Stimulated activated effector memory CD8-positive, alpha-beta T cell treated with anti-CD3 and anti-CD28 coated beads, Interleukin-12 subunit alpha, Interleukin-12 subunit beta, amount 100 ng/mL, for 72 hours (primary cell): ENCODE measurements at regions not wholly inside any gene's neighbourhood (a gene's known extent, or its start where the extent isn't known, plus 50 kb on each side); places are given as distances from the start of the nearest gene placed in this dataset.

Experiments used
- ATAC-seq: fragments of 150-1000 bp; cut with Tn5 transposase; 2 replicates; pipeline ENCODE4 v1.10.0; 2021
- DNase-seq, 2 donors: peaks; one replicate each; pipeline ENCODE4 v3.0.0; 2021 to 2022; ENCODE audit warnings: low spot score in 2 of 2
- H3K27ac Mint-ChIP-seq: one replicate; pipeline ENCODE4 v1.8.0; 2022; ENCODE audit warnings: mild to moderate bottlenecking, mixed read lengths
- H3K36me3 Mint-ChIP-seq: one replicate; pipeline ENCODE4 v1.8.0; 2022; ENCODE audit warnings: mild to moderate bottlenecking, mixed read lengths
- H3K4me1 Mint-ChIP-seq: one replicate; pipeline ENCODE4 v1.8.0; 2022; ENCODE audit warnings: mixed read lengths
- H3K4me3 Mint-ChIP-seq: one replicate; pipeline ENCODE4 v1.8.0; 2022; ENCODE audit warnings: mild to moderate bottlenecking, mixed read lengths
- H3K9me3 Mint-ChIP-seq: one replicate; pipeline ENCODE4 v1.8.0; 2022; ENCODE audit warnings: mixed read lengths

- Mint-ChIP-seq H3K27ac (no peak overlapping the region), H3K4me1 (no peaks in the 10 kb centered on the region), H3K36me3 (no peaks in the 10 kb centered on the region), H3K9me3 (peaks cover 12% of the 10 kb centered on the region), H3K4me3 (no peak overlapping the region)
- DNase-seq (no peak), ATAC-seq (no peak)
Observed at GRCh38 chr17:53891726-53892125, 69.0 kb downstream of the KIF2B start.

DNA sequence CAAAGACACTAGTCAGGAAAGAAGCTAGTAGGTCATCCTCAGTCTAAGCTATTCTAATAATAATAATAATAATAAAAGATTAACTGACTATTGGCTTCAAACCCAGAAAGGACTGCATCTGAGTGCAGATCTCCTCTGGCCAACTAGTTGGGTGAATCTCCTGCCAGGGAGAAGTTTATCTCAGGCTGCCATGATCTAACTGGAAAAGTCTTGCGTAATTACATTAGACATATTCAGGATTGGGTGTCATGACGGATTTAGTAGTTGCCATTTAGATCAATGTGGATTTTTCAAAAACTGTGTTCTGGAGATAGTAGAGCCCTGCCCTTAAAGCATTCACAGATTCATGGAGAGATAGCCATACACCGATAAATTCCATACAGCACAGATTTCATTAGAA, 69.5 kb downstream of the KIF2B start:
- no peaks in the 10 kb centered on the region for H3K36me3 Mint-ChIP-seq
- H3K4me1 Mint-ChIP-seq, result no peaks in the 10 kb centered on the region
- no peak overlapping the region for H3K27ac Mint-ChIP-seq
- no peak overlapping the region for H3K4me3 Mint-ChIP-seq
- no peak for ATAC-seq
- DNase-seq, result no peak
- peaks cover 13% of the 10 kb centered on the region for H3K9me3 Mint-ChIP-seq

GRCh38 chr17:53894591-53894990, 71.9 kb downstream of the KIF2B start:
- H3K4me1 Mint-ChIP-seq, result no peaks in the 10 kb centered on the region
- ATAC-seq (no peak), DNase-seq (no peak)
- no peak overlapping the region for H3K27ac Mint-ChIP-seq
- H3K9me3 Mint-ChIP-seq, result peaks cover 14% of the 10 kb centered on the region
- no peak overlapping the region for H3K4me3 Mint-ChIP-seq
- H3K36me3 Mint-ChIP-seq, result no peaks in the 10 kb centered on the region

GRCh38 chr17:53896047-53896446, 73.3 kb downstream of the KIF2B start:
- peaks cover 18% of the 10 kb centered on the region for H3K9me3 Mint-ChIP-seq
- ATAC-seq (no peak), DNase-seq (no peak)
- H3K27ac Mint-ChIP-seq, result no peak overlapping the region
- no peaks in the 10 kb centered on the region for H3K36me3 Mint-ChIP-seq
- H3K4me1 Mint-ChIP-seq, result no peaks in the 10 kb centered on the region
- no peak overlapping the region for H3K4me3 Mint-ChIP-seq

GRCh38 chr17:53900951-53901350, 78.2 kb downstream of the KIF2B start:
- Mint-ChIP-seq H3K4me3 (no peak overlapping the region), H3K27ac (no peak overlapping the region), H3K4me1 (no peaks in the 10 kb centered on the region), H3K9me3 (peaks cover 22% of the 10 kb centered on the region), H3K36me3 (no peaks in the 10 kb centered on the region)
- ATAC-seq (no peak), DNase-seq (no peak)

DNA sequence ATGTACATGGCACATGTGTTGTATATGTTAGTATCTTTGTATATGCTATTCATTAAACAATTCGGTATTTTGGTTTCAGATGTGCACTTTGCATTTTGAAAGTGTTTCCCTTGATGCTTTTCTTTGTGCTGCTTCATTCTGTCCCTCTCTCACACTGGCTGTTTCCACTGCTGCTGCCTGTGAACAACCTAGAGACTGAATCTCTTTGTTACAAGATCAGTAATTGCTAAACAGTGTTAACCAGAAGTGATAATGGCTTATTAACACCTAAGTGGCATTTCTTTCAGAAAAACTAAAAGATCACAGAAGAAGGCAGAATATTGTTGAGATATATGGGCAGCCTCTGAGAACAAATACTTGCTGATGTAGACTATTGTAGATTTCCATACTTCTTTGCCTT, 84.7 kb downstream of the KIF2B start:
- no peak for DNase-seq
- H3K4me3 Mint-ChIP-seq, result no peak overlapping the region
- ATAC-seq, result no peak
- no peak overlapping the region for H3K27ac Mint-ChIP-seq
- H3K9me3 Mint-ChIP-seq, result peaks cover 27% of the 10 kb centered on the region
- H3K4me1 Mint-ChIP-seq, result no peaks in the 10 kb centered on the region
- no peaks in the 10 kb centered on the region for H3K36me3 Mint-ChIP-seq

GRCh38 chr17:53909802-53910201, 87.1 kb downstream of the KIF2B start:
- DNase-seq, result no peak
- Mint-ChIP-seq H3K4me3 (no peak overlapping the region), H3K27ac (no peak overlapping the region), H3K4me1 (no peaks in the 10 kb centered on the region), H3K9me3 (peaks cover 26% of the 10 kb centered on the region), H3K36me3 (no peaks in the 10 kb centered on the region)
- ATAC-seq, result no peak

- Mint-ChIP-seq H3K4me1 (no peaks in the 10 kb centered on the region), H3K36me3 (no peaks in the 10 kb centered on the region), H3K9me3 (peaks cover 19% of the 10 kb centered on the region), H3K27ac (no peak overlapping the region), H3K4me3 (no peak overlapping the region)
- ATAC-seq (no peak), DNase-seq (no peak)
Observed at GRCh38 chr17:53912117-53912516, 89.4 kb downstream of the KIF2B start.

DNA sequence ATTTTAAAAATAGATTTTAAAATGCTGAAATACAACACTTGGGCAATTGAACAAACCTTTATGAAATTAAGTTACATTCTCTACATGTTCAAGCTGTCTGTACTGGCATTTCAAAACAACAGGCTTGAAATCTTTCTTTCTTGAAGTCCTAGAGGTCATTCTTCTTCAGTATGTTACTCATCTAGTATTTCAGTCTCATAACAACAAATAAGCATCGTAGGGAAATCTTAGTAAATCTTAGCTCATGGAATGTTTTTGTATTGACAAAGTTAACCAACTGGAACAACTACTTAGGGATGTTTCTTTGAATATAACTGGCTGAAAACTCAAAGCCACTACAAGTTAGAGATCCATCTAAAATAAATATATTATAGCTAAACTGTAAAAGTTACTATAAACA, 96.6 kb downstream of the KIF2B start:
- DNase-seq, result no peak
- H3K4me1 Mint-ChIP-seq, result no peaks in the 10 kb centered on the region
- peaks cover 5% of the 10 kb centered on the region for H3K9me3 Mint-ChIP-seq
- no peak overlapping the region for H3K27ac Mint-ChIP-seq
- ATAC-seq, result no peak
- H3K4me3 Mint-ChIP-seq, result no peak overlapping the region
- H3K36me3 Mint-ChIP-seq, result no peaks in the 10 kb centered on the region

DNA sequence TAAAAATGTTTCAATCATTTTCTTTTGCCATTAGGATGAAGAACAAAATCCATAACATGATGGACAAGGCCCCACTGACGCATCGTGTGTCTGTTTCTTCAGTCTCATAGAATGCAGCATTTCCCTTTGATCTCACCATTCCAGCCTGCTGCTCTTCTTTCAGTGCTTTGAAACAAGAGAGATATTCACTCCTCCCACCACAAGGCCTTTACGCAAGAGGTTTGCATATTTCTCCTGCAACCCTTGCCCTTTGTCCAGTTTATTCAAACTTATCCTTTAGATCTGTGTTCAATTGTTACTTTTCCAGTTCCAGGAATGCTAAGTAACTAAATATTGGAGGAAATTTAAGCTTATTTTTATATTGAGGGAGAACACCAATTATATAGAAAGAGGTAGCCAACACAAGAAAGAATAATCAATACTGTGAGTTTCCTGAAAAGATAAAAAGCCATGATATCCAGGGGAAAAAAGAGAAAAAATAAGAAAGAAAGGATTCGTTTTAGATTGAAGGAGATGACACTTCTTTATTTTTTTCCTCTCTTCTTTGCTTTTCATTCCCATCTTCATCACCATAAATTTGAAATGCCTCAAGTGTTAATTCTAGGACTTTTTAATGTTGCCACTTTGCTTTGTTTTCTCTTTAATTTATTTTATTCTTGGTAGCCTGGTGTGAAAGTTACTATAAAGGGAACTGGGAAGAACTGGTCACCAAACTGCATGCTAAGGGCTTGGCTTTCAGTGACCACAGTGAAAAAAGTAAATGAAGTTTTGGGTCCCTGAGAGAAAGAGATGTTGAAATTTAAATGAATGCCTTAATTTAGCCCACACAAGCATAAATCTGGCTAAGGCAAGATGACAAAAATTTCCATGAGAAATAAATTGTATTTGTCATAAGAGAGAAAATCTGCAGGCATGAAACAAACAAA, 102.1 kb downstream of the KIF2B start:
- no peak overlapping the region for H3K4me3 Mint-ChIP-seq
- no peaks in the 10 kb centered on the region for H3K36me3 Mint-ChIP-seq
- DNase-seq (no peak), ATAC-seq (no peak)
- no peaks in the 10 kb centered on the region for H3K4me1 Mint-ChIP-seq
- H3K27ac Mint-ChIP-seq, result no peak overlapping the region
- peaks cover 23% of the 10 kb centered on the region for H3K9me3 Mint-ChIP-seq

DNA sequence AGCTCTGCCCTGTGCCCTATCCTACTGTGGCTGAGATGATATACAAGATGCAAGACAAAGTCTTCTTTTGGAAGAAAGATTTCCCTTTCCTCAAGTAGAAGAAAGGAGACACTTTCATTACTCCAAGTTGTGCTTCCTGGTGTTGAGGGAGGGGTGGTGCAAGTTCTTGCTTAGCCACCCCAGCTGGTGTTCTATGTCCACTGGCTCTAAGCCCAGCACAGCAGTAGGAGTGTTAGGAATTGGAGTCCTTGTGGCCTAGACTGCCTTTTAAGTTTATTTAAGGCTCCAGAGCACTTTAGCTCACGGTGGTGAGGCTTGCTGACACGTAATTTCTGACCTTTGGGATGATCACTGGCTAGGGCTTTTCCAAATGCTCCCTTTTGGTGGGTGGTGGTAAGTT, 109.7 kb downstream of the KIF2B start:
- Mint-ChIP-seq H3K36me3 (no peaks in the 10 kb centered on the region), H3K27ac (no peak overlapping the region), H3K4me3 (no peak overlapping the region), H3K4me1 (no peaks in the 10 kb centered on the region), H3K9me3 (peaks cover 14% of the 10 kb centered on the region)
- ATAC-seq (no peak), DNase-seq (no peak)

DNA sequence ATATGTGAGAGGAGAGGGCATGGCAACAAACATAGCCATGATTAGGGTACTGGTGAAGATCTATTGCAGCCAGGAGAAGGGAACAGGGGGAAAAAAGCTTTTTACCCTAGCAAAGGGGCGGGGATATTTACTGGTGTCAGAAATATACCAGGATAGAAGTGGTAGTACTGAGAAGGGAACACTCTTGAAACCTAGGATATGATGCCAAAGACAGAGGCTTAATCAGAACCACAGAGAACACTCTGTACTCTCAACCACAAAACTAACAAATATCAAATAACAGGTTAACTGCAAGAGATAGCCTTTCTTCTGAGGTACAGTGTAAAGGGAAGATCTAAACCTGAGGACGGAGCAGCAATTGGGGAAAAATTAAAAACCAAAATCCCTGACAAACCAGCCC, 112.2 kb downstream of the KIF2B start:
- no peaks in the 10 kb centered on the region for H3K36me3 Mint-ChIP-seq
- no peaks in the 10 kb centered on the region for H3K4me1 Mint-ChIP-seq
- no peak for DNase-seq
- no peak for ATAC-seq
- H3K27ac Mint-ChIP-seq, result no peak overlapping the region
- H3K9me3 Mint-ChIP-seq, result peaks cover 7% of the 10 kb centered on the region
- no peak overlapping the region for H3K4me3 Mint-ChIP-seq

GRCh38 chr17:53941231-53941630, 118.5 kb downstream of the KIF2B start:
- H3K4me1 Mint-ChIP-seq, result no peaks in the 10 kb centered on the region

GRCh38 chr17:53942436-53942835, 119.7 kb downstream of the KIF2B start:
- Mint-ChIP-seq H3K4me3 (no peak overlapping the region), H3K27ac (no peak overlapping the region), H3K4me1 (no peaks in the 10 kb centered on the region), H3K9me3 (peaks cover 3% of the 10 kb centered on the region), H3K36me3 (no peaks in the 10 kb centered on the region)
- no peak for DNase-seq
- no peak for ATAC-seq

More at GRCh38 chr17:53941231-53941630, 118.5 kb downstream of the KIF2B start:
- Mint-ChIP-seq H3K27ac (no peak overlapping the region), H3K9me3 (peaks cover 6% of the 10 kb centered on the region), H3K4me3 (no peak overlapping the region), H3K36me3 (no peaks in the 10 kb centered on the region)
- DNase-seq (no peak), ATAC-seq (no peak)

DNA sequence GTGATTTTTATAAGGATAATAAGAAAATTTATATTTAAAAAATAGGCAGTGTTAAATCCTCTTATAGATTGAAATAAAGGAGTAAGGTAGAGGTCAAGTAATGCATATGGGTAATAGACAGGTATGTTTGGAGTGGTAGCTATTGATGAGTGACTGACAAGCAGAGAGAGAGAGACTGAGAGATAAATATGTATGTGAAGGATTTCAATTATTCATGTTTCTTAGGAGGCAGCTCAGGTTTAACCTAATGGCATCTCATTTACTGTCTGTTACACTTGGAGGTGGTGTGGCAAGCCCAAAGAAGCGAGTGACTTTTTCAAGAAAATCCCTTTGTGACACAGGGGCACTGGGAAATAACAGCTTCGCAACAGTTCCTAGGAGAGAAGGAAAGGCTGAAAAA, 120.2 kb downstream of the KIF2B start:
- Mint-ChIP-seq H3K4me1 (no peaks in the 10 kb centered on the region), H3K4me3 (no peak overlapping the region), H3K36me3 (no peaks in the 10 kb centered on the region), H3K27ac (no peak overlapping the region), H3K9me3 (peaks cover under 1% of the 10 kb centered on the region)
- ATAC-seq (no peak), DNase-seq (no peak)

DNA sequence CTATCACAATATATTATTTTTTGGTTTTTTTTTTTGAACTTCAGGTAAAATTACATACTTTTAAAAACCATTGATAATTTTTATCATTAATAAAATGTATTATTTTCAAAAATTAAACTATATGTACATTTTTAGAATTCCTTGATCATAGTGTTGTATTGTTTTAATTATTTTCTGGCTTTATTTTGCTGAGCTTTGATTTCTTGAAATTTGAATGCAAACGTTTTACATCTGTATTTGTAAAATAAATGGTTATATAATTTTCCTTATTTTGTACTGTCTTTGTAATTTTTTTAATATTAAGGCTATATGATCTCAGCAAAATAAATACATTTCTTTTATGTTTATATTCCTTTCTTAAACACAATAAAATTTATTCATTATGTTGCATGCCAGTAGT, 125.6 kb downstream of the KIF2B start:
- Mint-ChIP-seq H3K9me3 (peaks cover 9% of the 10 kb centered on the region), H3K4me1 (no peaks in the 10 kb centered on the region), H3K36me3 (no peaks in the 10 kb centered on the region), H3K4me3 (no peak overlapping the region), H3K27ac (no peak overlapping the region)
- DNase-seq, result no peak
- no peak for ATAC-seq
